IMR-90 (cell line): ENCODE measurements at regions not wholly inside any gene's neighbourhood (a gene's known extent, or its start where the extent isn't known, plus 50 kb on each side); places are given as distances from the start of the nearest gene placed in this dataset.

Source experiments
- BHLHE40 ChIP-seq: fragments of 150-350 bp; IDR thresholded peaks from 2 replicates; pipeline ENCODE4 v1.6.1; 2016; ENCODE audit warnings: mild to moderate bottlenecking, low read depth, low read length
- CEBPB ChIP-seq: IDR thresholded peaks from 2 replicates; pipeline ENCODE4 v1.6.1; 2012; ENCODE audit warnings: low read depth, low read length, improper control_type of control experiment
- CTCF ChIP-seq: conservative IDR thresholded peaks from 2 replicates; pipeline ENCODE4 v1.5.1; 2012; ENCODE audit warnings: mild to moderate bottlenecking, low read depth, low read length, improper control_type of control experiment
- POLR2A ChIP-seq: IDR thresholded peaks from 2 replicates; pipeline ENCODE4 v1.6.1; 2012; ENCODE audit warnings: mild to moderate bottlenecking, low read depth, low read length
- RCOR1 ChIP-seq: IDR thresholded peaks from 2 replicates; pipeline ENCODE4 v1.6.1; 2012; ENCODE audit warnings: mild to moderate bottlenecking, low read length, improper control_type of control experiment; ENCODE audit not compliant: insufficient replicate concordance
- SMC3 ChIP-seq: fragments of 150-350 bp; IDR thresholded peaks from 2 replicates; pipeline ENCODE4 v1.6.1; 2016; ENCODE audit warnings: low read depth, mild to moderate bottlenecking, antibody characterized with exemption, low read length, moderate library complexity

GRCh38 chr3:109387621-109388020, 50.3 kb upstream of the DPPA4 start:
- TF ChIP-seq CTCF (no peak), CEBPB (no peak), BHLHE40 (no peak), SMC3 (no peak), RCOR1 (no peak), POLR2A (no peak)
